GM12874 (cell line): ENCODE measurements at regions not wholly inside any gene's neighbourhood (a gene's known extent, or its start where the extent isn't known, plus 50 kb on each side); places are given as distances from the start of the nearest gene placed in this dataset.

Experiments
- TF ChIP-seq, protein P1 (sequence below): IDR thresholded peaks from 2 replicates; pipeline ENCODE4 v1.5.1; 2011; ENCODE audit warnings: low read depth, mild to moderate bottlenecking, control low read depth, low read length, moderate library complexity; ENCODE audit not compliant: insufficient read depth

DNA sequence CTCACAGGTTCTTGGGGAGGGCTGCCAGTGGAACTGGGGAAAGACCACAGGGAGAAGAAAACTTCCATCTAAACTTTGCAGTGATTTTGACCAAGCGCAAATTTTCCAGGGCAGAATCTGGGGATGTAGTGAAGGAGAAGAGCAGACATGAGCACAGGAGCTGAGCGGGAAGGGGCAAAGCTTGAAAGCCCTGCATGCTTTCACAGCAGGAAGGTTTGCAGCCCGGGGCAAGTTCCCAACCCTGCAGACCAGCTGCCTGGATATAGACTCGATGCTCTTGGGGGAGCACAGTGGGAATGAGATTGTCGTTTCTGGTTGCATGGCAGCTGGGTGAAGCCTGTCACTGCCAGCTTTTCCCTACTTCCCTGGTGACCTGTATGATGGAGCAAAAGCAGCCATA lies 276.8 kb upstream of the RORB start:
- TF ChIP-seq, protein P1, sequence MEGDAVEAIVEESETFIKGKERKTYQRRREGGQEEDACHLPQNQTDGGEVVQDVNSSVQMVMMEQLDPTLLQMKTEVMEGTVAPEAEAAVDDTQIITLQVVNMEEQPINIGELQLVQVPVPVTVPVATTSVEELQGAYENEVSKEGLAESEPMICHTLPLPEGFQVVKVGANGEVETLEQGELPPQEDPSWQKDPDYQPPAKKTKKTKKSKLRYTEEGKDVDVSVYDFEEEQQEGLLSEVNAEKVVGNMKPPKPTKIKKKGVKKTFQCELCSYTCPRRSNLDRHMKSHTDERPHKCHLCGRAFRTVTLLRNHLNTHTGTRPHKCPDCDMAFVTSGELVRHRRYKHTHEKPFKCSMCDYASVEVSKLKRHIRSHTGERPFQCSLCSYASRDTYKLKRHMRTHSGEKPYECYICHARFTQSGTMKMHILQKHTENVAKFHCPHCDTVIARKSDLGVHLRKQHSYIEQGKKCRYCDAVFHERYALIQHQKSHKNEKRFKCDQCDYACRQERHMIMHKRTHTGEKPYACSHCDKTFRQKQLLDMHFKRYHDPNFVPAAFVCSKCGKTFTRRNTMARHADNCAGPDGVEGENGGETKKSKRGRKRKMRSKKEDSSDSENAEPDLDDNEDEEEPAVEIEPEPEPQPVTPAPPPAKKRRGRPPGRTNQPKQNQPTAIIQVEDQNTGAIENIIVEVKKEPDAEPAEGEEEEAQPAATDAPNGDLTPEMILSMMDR, result no peak

DNA sequence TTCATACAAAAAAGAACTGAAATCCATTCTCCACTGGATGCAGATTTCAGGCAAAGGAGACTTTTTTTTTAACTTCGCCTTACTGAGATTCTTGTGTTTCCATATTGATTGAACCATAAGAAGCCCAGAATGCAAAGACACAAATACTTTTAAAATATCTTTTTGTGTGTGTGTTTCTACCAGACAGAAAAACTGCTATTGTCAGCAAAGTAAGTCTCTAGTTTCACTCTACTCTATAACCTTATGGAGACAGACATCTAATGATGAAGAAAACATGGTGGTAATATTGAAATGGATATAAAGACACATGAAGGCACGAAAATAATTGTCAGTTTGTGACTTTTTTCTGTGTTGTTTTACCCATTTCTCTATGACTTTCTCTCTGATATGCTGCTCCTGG lies 260.3 kb upstream of the RORB start:
- TF ChIP-seq, protein P1, result no peak

DNA sequence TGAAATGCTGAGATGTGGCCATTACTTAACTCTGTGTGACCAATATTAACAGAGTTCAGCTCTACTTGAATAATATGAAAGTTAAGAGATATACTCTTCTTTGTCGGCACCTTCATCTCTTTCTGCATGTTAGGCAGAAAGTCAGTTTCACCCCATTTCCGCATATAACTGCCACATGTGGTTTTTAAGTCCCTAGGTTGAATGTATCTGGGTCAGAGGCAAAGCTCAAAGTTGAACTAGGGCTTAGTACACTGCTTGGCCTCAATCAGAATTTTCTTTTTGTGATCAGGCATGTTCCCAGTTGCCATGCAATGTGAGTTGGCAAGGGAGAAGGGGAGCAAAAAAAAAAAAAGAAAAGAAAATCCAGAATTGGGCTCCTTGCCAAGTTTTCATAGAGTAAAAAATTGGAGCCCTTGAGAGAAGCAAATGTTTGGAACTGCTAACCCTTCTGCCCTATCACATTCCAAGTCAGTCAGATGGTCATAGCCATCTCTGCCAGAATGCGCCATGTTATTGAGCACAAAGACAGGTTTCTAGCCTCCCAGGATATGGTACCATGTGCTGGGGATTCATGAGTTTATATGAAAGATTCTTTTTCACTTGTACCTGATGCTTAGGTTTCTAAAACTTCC lies 251.2 kb upstream of the RORB start:
- TF ChIP-seq, protein P1, result no peak

DNA sequence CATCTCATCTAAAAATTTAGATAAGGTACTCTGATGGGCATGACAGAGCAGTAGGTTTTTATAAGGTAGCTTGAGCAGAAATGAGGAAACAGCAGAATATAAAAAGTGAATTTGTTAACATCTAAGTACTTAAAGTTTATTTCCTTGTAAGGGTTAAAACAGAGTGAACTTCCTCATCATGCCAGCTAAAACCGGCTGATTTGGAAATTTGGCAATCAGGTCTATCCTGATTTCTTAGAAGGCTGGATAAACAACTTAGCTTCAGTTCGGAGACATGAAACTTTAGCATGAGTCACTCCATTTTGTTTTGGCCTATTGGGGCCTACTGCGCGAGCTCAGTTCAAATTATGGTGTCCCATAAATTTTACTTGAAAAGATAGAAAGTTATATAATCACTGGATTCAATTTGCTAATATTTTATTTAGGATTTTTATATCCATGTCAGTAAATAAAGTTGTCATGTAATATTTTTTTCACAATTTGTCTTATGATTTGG lies 241.6 kb upstream of the RORB start:
- TF ChIP-seq, protein P1, result no peak

DNA sequence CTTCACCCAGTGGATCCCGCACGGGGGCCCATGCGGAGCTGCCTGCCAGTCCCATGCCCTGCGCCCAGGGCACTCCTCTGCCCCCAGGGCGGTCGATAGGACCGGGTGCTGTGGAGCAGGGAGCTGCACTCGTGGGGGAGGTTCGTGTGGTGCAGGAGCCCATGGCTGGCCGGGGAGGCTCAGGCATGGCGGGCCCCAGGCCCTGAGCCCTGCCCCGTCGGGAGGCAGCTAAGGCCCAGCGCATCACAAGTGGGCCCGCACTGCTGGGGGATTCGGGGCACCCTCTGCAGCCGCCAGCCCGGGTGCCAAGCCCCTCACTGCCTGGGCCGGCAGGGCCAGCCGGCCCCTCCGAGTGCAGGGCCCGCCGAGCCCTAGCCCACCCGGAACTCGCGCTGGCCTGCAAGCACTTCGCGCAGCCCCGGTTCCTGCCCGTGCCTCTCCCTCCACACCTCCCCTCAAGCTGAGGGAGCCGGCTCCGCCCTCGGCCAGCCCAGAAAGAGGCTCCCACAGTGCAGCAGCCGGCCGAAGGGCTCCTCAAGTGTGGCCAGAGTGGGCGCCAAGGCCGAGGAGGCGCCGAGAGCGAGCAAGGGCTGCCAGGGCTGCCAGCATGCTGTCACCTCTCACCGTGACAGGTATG lies 221.1 kb upstream of the RORB start:
- TF ChIP-seq, protein P1, result no peak

DNA sequence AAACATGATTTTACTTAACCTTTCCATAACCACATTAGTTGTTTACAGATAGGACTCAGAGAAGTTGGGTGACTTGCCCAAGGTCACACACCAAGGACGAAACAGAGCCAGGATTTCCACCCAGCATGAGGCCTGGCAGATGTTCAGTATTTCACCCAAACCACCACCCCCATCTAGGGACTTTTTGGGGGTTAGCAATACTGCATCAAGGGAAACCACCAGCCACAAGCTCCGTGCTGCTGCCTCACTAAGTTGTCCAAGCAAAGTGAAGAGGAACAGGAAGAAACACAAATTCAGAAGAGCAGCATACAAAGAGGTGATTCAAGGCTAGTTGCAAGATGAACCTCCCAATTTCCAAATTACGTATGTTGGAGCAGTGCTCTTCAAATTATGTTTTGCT lies 219.6 kb upstream of the RORB start:
- TF ChIP-seq, protein P1, result no peak

DNA sequence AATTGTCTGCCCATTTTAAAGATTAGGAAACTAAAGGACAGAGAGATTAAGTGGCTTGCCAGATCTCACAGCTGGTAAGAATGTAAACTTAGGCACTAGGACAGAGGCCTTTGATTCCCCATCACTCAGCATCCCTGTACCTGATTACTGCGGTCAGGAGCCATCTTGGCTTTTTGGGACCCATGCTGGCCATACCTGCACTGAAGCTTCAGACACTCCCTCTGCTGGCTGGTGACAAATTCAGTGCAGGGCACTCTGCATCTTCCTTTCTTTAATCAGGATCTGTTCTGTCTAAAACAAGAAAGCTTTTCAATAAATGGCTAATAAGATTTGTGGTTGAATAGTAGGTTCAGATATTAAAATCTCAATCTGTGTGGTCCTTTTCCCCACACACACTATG lies 215.5 kb upstream of the RORB start:
- TF ChIP-seq, protein P1, result peak; percentile 33; the same call in 1 of the 2 replicates
